NB4 (cell line): ENCODE measurements at regions not wholly inside any gene's neighbourhood (a gene's known extent, or its start where the extent isn't known, plus 50 kb on each side); places are given as distances from the start of the nearest gene placed in this dataset.

Source experiments
- DNase-seq: peaks from one replicate; pipeline ENCODE4 v3.0.0; 2010; ENCODE audit warnings: low read depth
- H3K4me3 ChIP-seq: one replicate; pipeline ENCODE4 v1.5.1; 2011; ENCODE audit warnings: mild to moderate bottlenecking, low read depth, low read length, moderate library complexity
- CTCF ChIP-seq: IDR thresholded peaks from one replicate; pipeline ENCODE4 v1.5.1; 2012; ENCODE audit warnings: low read depth, low read length
- MAX ChIP-seq: IDR thresholded peaks from 2 replicates; pipeline ENCODE4 v1.6.1; 2011; ENCODE audit warnings: low read depth, low read length
- MYC ChIP-seq: IDR thresholded peaks from 2 replicates; pipeline ENCODE4 v1.6.1; 2011; ENCODE audit warnings: low read depth, low read length
- POLR2A ChIP-seq: IDR thresholded peaks from 2 replicates; pipeline ENCODE4 v1.6.1; 2011; ENCODE audit warnings: mild to moderate bottlenecking; ENCODE audit not compliant: insufficient read length; ENCODE audit errors: extremely low read depth

GRCh38 chr2:67289271-67289670 is 107.9 kb upstream of the ETAA1 start:
- TF ChIP-seq POLR2A (no peak), MAX (no peak), MYC (no peak), CTCF (no peak)
- H3K4me3 ChIP-seq, result no peak overlapping the region
- DNase-seq, result no peak

- no peak overlapping the region for H3K4me3 ChIP-seq
- no peak for DNase-seq
- no peak for TF ChIP-seq CTCF
Measured at GRCh38 chr2:67289921-67290371, 107.2 kb upstream of the ETAA1 start.

- no peak for DNase-seq
- H3K4me3 ChIP-seq, result no peak overlapping the region
- TF ChIP-seq POLR2A, result no peak
- TF ChIP-seq CTCF, result no peak
- TF ChIP-seq MYC, result no peak
- no peak for TF ChIP-seq MAX
Measured at GRCh38 chr2:67290451-67291290, 106.5 kb upstream of the ETAA1 start.

- TF ChIP-seq MAX (no peak), POLR2A (no peak), MYC (no peak), CTCF (no peak)
- no peak overlapping the region for H3K4me3 ChIP-seq
- no peak for DNase-seq
Measured at GRCh38 chr2:67294218-67294617, 102.9 kb upstream of the ETAA1 start.

- no peak for DNase-seq
- TF ChIP-seq POLR2A, result no peak
- TF ChIP-seq CTCF, result no peak
- no peak for TF ChIP-seq MAX
- no peak for TF ChIP-seq MYC
- no peak overlapping the region for H3K4me3 ChIP-seq
Measured at GRCh38 chr2:67295406-67295805, 101.7 kb upstream of the ETAA1 start.

- no peak overlapping the region for H3K4me3 ChIP-seq
- TF ChIP-seq POLR2A, result no peak
- TF ChIP-seq CTCF, result no peak
- no peak for DNase-seq
Measured at GRCh38 chr2:67295851-67296250, 101.3 kb upstream of the ETAA1 start.
